ENCODE measurements at regions not wholly inside any gene's neighbourhood (a gene's known extent, or its start where the extent isn't known, plus 50 kb on each side); places are given as distances from the start of the nearest gene placed in this dataset.

DNA sequence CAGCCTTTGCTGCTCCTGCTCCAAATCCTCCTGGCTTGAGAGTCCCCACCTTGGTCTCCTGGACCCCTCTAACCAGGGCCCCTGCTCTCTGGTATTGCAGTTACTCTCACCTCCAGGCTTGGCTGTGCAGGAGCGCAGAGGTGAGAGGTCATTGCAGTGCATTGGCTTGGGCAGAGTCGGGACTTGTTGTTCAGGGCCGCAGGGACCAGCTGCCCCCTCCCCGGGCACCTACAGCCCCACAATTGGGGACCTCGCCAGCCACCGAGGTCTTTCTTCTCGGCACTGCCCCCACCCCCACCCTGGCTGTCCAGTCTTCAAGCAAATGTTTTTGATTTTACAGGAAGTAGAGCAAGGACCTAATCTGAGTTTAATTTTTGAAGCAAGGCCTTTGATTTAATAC is 65.5 kb upstream of the FGF3 start:
- TF ChIP-seq POLR2AphosphoS5 (IDR thresholded peaks at IDR 0.05; ENCODE audit: low read depth, low read length) (no peak), TCF7L2 (IDR thresholded peaks at IDR 0.05; ENCODE audit: low read depth, low read length) (no peak), SIN3A (IDR thresholded peaks at IDR 0.05; ENCODE audit: borderline replicate concordance, insufficient read depth, low read depth, low read length) (no peak)
- TF ChIP-seq, protein P1, sequence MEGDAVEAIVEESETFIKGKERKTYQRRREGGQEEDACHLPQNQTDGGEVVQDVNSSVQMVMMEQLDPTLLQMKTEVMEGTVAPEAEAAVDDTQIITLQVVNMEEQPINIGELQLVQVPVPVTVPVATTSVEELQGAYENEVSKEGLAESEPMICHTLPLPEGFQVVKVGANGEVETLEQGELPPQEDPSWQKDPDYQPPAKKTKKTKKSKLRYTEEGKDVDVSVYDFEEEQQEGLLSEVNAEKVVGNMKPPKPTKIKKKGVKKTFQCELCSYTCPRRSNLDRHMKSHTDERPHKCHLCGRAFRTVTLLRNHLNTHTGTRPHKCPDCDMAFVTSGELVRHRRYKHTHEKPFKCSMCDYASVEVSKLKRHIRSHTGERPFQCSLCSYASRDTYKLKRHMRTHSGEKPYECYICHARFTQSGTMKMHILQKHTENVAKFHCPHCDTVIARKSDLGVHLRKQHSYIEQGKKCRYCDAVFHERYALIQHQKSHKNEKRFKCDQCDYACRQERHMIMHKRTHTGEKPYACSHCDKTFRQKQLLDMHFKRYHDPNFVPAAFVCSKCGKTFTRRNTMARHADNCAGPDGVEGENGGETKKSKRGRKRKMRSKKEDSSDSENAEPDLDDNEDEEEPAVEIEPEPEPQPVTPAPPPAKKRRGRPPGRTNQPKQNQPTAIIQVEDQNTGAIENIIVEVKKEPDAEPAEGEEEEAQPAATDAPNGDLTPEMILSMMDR (IDR thresholded peaks at IDR 0.05), result no peak
- TF ChIP-seq, protein P2, sequence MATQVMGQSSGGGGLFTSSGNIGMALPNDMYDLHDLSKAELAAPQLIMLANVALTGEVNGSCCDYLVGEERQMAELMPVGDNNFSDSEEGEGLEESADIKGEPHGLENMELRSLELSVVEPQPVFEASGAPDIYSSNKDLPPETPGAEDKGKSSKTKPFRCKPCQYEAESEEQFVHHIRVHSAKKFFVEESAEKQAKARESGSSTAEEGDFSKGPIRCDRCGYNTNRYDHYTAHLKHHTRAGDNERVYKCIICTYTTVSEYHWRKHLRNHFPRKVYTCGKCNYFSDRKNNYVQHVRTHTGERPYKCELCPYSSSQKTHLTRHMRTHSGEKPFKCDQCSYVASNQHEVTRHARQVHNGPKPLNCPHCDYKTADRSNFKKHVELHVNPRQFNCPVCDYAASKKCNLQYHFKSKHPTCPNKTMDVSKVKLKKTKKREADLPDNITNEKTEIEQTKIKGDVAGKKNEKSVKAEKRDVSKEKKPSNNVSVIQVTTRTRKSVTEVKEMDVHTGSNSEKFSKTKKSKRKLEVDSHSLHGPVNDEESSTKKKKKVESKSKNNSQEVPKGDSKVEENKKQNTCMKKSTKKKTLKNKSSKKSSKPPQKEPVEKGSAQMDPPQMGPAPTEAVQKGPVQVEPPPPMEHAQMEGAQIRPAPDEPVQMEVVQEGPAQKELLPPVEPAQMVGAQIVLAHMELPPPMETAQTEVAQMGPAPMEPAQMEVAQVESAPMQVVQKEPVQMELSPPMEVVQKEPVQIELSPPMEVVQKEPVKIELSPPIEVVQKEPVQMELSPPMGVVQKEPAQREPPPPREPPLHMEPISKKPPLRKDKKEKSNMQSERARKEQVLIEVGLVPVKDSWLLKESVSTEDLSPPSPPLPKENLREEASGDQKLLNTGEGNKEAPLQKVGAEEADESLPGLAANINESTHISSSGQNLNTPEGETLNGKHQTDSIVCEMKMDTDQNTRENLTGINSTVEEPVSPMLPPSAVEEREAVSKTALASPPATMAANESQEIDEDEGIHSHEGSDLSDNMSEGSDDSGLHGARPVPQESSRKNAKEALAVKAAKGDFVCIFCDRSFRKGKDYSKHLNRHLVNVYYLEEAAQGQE (IDR thresholded peaks at IDR 0.05; ENCODE audit: insufficient read depth in 1 of 2, low read depth in 2 of 2, low read length in 1 of 2), result no peak

Data from Panc1 (cell line).